SJSA1 (cell line): ENCODE measurements at regions not wholly inside any gene's neighbourhood (a gene's known extent, or its start where the extent isn't known, plus 50 kb on each side); places are given as distances from the start of the nearest gene placed in this dataset.

Source experiments
- DNase-seq, 2 experiments: peaks; one replicate each; pipeline ENCODE4 v3.0.0-alpha.2; 2015 to 2020; ENCODE audit warnings: low spot score in 2 of 2, low read depth in 1 of 2
- H3K27ac ChIP-seq: fragments of 250-450 bp; sonication (Bioruptor Pico); 2 replicates; pipeline ENCODE4 v1.5.1; 2020; ENCODE audit warnings: mild to moderate bottlenecking, moderate library complexity
- H3K27me3 ChIP-seq: fragments of 250-450 bp; sonication (Bioruptor Pico); replicated peaks from 2 replicates; pipeline ENCODE4 v1.5.1; 2020; ENCODE audit warnings: mild to moderate bottlenecking, moderate library complexity
- H3K36me3 ChIP-seq: fragments of 250-450 bp; sonication (Bioruptor Pico); 2 replicates; pipeline ENCODE4 v1.5.1; 2020; ENCODE audit warnings: mild to moderate bottlenecking
- H3K4me1 ChIP-seq: fragments of 250-450 bp; sonication (Bioruptor Pico); replicated peaks from 2 replicates; pipeline ENCODE4 v1.6.1; 2021; ENCODE audit warnings: mild to moderate bottlenecking
- H3K4me3 ChIP-seq: fragments of 250-450 bp; sonication (Bioruptor Pico); 2 replicates; pipeline ENCODE4 v1.5.1; 2020; ENCODE audit warnings: mild to moderate bottlenecking
- H3K9me3 ChIP-seq: fragments of 250-450 bp; sonication (Bioruptor Pico); replicated peaks from 2 replicates; pipeline ENCODE4 v1.5.1; 2020; ENCODE audit warnings: mild to moderate bottlenecking

DNA sequence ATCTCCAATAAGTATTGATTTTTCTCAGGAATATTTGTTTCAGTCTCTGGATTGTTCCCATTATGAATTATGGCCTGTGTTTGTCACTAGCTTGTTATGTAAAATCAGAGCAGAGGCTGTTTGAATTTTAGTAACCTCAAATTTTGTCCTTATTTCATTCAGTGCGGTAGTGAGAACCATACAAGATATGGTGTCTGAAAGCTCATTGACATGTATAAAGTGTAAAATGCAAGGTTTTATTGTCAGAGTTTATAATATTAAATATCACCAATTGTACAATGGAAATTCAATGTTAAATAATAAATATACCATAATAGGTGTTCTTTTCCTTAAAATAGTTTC is 353.3 kb upstream of the SYNCRIP start:
- Histone ChIP-seq H3K27ac (no peak overlapping the region), H3K27me3 (no peaks in the 10 kb centered on the region), H3K4me3 (no peak overlapping the region), H3K4me1 (no peaks in the 10 kb centered on the region), H3K9me3 (no peaks in the 10 kb centered on the region), H3K36me3 (no peaks in the 10 kb centered on the region)
- DNase-seq = no peak

DNA sequence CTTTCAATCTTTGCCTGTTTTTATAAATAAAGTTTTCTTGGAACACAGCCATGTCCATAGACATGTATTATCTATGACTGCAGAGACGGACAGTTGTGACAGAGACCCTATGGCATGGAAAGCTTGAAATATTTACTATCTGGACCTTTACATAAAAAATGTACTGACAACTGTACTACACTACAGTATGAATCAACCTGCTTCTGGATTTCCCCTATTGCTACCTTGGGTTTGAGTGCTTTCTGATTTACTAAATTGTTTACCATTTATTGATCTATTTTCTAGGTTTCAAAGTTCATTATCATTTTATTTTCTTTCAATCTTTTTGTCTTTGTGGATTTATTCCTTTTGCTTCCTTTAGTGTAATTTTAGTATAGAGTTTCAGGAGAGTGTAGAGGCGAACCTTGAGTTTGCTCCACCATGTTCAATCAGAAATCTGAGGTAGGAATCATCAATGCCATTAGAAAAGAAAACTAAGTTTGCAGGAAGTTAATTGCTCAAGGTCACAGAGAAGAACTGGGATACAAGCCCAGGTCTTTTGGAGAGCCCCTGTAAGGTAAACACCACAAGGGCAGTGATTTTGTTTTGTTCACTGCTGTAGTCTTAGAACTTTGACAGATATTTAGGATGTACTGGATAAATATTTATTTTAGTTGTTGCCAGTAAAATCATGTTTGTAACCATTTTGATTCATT is 352.8 kb upstream of the SYNCRIP start:
- Histone ChIP-seq H3K27me3 (no peaks in the 10 kb centered on the region), H3K4me3 (no peak overlapping the region), H3K27ac (no peak overlapping the region), H3K4me1 (no peaks in the 10 kb centered on the region), H3K36me3 (no peaks in the 10 kb centered on the region), H3K9me3 (no peaks in the 10 kb centered on the region)
- DNase-seq = no peak

DNA sequence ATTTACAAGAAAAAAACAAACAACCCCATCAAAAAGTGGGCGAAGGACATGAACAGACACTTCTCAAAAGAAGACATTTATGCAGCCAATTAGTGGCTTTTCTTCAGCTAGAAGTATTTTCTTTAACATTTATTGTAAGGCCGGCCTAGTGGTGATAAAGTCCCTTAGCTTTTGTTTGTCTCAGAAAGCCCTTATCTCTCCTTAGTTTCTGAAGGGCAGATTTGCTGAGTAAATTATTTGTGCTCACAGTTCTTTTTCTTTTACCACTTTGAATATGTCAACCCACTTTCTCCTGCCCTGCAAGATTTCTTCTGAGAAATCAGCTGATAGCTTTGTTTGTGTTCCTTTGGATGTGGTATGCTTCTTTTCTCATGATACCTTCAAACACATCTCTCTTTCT is 344.0 kb upstream of the SYNCRIP start:
- Histone ChIP-seq H3K9me3 (no peaks in the 10 kb centered on the region), H3K4me1 (no peaks in the 10 kb centered on the region), H3K4me3 (no peak overlapping the region), H3K27ac (no peak overlapping the region), H3K27me3 (no peaks in the 10 kb centered on the region), H3K36me3 (no peaks in the 10 kb centered on the region)
- no peak for DNase-seq

DNA sequence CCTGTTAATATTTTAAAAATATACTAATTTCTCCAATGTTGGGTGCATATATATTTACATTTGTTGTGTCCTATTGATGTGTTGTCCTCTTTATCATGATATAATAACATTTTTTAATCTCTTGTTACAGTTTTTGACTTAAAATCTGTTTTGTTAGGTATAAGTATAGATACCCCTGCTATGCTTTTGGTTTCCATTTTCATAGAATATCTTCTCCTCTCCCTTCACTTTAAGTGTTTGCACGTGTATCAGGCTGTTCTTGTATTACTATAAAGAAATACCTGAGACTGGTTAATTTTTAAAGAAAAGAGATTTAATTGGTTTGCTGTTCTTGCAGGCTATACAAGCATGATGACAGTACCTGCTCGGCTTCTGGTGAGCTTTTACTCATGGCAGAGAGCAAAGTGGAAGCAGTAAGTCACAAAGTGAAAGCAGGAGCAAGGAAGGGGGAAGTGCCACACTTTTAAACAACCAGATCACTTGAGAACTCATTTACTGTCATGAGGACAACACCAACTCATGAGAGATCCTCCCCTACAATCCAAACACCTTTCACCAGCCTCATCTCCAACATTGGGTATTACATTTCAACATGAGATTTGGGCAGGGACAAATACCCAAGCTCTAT is 340.5 kb upstream of the SYNCRIP start:
- Histone ChIP-seq H3K36me3 (no peaks in the 10 kb centered on the region), H3K27ac (no peak overlapping the region), H3K4me3 (no peak overlapping the region), H3K4me1 (no peaks in the 10 kb centered on the region), H3K9me3 (no peaks in the 10 kb centered on the region), H3K27me3 (no peaks in the 10 kb centered on the region)
- no peak for DNase-seq

DNA sequence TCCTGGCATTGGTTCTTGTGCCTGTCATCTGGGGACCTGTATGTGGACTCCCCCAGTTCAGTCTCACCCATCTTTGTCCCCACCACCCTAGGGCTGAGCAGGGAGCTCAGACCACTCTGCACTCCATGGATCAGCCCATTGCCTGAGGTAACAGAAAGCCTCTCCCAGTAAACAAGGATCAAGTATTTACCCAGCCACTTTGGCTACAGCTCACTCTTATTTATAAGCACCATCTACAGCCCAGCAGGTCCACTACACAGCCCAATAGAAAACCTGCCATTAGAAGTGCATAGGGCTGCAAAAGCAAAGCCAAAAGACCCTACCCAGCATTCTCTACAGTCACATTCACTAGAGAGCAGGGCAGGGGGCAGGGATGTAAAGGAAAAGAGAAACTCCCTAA is 335.0 kb upstream of the SYNCRIP start:
- H3K27ac ChIP-seq = no peak overlapping the region
- H3K9me3 ChIP-seq = no peaks in the 10 kb centered on the region
- no peak overlapping the region for H3K4me3 ChIP-seq
- H3K36me3 ChIP-seq = no peaks in the 10 kb centered on the region
- no peaks in the 10 kb centered on the region for H3K4me1 ChIP-seq
- H3K27me3 ChIP-seq = no peaks in the 10 kb centered on the region
- no peak for DNase-seq

DNA sequence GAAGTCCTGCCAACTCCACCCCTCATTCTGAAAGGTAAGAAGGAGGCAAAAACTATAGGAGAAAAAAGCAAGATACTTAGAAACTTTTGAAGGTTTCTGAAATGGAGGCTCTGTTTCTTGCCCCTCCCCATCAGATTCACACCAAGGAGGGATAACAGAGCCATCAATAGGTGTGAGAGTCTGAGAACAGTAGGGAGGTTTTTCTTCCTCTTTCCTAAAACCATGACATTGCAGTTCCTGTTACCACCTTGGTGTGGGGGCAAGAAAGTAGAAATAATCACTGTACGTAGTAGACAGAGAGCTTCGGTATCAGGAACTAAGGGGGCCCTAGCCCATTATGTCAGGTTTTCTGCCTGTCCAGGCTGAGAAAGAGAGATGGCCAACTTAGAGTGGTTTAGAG is 333.3 kb upstream of the SYNCRIP start:
- H3K9me3 ChIP-seq = no peaks in the 10 kb centered on the region
- H3K4me3 ChIP-seq = no peak overlapping the region
- H3K4me1 ChIP-seq = no peaks in the 10 kb centered on the region
- DNase-seq = no peak
- no peak overlapping the region for H3K27ac ChIP-seq
- H3K36me3 ChIP-seq = no peaks in the 10 kb centered on the region
- H3K27me3 ChIP-seq = no peaks in the 10 kb centered on the region

DNA sequence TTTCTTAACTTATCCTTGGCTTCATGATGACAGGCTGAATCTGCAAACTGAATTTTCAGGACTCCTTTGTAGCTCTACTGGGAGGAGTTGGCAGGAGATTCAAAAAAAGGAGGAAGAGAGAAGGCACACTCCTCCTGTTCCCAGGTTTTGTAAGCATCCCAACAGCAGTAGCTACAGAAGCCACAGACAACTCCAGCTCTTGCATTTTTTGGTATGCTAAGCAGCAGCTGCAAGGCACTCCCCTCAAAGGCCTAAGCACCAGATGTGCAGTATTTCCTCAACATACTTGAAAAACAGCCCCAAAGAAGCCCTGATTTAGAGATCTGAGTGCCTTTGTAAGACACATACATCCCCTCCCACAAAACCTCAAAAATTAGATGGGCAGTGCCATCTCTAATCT is 328.6 kb upstream of the SYNCRIP start:
- H3K4me3 ChIP-seq = no peak overlapping the region
- no peaks in the 10 kb centered on the region for H3K9me3 ChIP-seq
- no peaks in the 10 kb centered on the region for H3K4me1 ChIP-seq
- H3K36me3 ChIP-seq = no peaks in the 10 kb centered on the region
- no peak overlapping the region for H3K27ac ChIP-seq
- DNase-seq = no peak
- H3K27me3 ChIP-seq = no peaks in the 10 kb centered on the region; the same call in 1 of the 2 replicates

DNA sequence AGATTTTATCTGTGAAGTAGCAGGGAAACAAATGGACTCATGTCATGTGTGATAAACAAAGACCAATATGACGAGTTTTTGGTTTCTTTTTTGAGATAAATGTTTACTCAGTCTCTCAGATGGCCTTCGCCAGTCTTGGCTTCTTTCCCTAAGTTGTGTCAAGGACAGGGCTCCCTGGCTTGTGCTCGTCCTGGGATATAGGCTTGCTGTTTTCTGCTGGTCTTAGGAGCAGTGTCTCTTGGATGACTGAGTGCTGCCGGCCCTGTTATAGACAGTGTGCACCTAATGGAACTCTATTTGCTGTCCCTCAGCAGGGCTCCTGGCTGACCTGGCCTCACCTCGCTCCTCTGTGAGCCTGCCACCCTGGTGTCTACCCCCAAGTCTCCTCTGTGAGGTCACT is 324.1 kb upstream of the SYNCRIP start:
- Histone ChIP-seq H3K27me3 (no peaks in the 10 kb centered on the region; the same call in 1 of the 2 replicates), H3K4me1 (no peaks in the 10 kb centered on the region), H3K27ac (no peak overlapping the region), H3K36me3 (no peaks in the 10 kb centered on the region), H3K9me3 (no peaks in the 10 kb centered on the region), H3K4me3 (no peak overlapping the region)
- no peak for DNase-seq

DNA sequence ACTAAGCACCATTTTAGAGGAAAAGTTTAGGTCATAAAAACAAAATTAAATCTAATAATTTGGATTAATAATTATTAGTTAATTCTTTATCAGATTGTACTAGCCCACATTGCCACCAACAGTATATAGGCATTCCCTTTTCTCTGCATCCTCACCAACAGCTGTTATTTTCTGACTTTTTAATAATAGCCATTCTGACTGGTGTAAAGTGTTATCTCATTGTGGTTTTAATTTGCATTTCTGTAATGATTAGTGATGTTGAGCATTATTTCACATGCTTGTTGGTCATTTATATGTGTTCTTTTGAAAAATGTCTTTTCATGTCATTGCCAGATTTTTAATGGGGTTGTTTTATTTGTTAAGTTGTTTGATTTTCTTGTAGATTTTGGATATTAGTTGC is 319.1 kb upstream of the SYNCRIP start:
- H3K9me3 ChIP-seq = no peaks in the 10 kb centered on the region
- no peak for DNase-seq
- no peaks in the 10 kb centered on the region for H3K36me3 ChIP-seq
- no peaks in the 10 kb centered on the region for H3K4me1 ChIP-seq
- H3K4me3 ChIP-seq = no peak overlapping the region
- no peaks in the 10 kb centered on the region for H3K27me3 ChIP-seq
- no peak overlapping the region for H3K27ac ChIP-seq

DNA sequence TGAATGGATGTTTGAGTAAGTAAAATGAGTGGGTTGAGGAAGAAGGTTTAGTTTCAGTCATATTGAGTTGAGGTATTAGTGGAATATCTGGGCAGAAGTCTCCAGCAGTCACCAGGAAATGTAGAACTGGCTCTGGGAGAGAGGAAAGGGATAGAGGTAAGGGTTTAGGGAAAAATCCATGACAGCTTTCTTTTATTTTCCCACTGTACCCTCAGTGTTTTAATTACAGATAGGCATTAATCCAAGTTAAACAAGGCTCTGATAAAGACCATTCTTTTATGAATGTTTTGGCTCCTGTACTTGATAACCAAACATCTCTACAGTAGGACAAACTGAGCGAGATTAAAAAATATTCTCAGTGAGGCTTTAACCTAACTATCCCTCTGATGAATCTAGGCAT is 318.4 kb upstream of the SYNCRIP start:
- Histone ChIP-seq H3K9me3 (no peaks in the 10 kb centered on the region), H3K27ac (no peak overlapping the region), H3K27me3 (no peaks in the 10 kb centered on the region), H3K4me3 (no peak overlapping the region), H3K4me1 (no peaks in the 10 kb centered on the region), H3K36me3 (no peaks in the 10 kb centered on the region)
- DNase-seq = no peak

DNA sequence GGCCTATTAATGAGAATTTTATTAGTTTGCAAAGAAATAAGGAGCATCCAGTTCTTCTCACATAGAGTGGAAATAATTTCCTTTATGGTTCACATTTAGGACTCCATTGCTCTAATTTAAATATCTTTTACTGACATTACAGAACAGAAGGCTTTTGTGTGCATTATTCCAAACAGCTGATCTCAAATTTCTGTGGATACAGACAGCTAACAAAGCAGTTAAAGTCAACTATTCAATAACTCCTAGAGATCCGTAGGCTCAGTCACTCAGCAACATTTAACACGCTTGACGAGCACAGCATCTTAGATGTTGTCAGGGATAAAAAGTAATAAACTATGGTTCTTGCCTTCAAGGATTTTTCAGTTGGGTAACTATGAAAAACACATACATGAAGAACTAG is 305.8 kb upstream of the SYNCRIP start:
- no peak overlapping the region for H3K4me3 ChIP-seq
- no peaks in the 10 kb centered on the region for H3K9me3 ChIP-seq
- no peak overlapping the region for H3K27ac ChIP-seq
- no peaks in the 10 kb centered on the region for H3K27me3 ChIP-seq
- no peaks in the 10 kb centered on the region for H3K36me3 ChIP-seq
- no peaks in the 10 kb centered on the region for H3K4me1 ChIP-seq
- no peak for DNase-seq

DNA sequence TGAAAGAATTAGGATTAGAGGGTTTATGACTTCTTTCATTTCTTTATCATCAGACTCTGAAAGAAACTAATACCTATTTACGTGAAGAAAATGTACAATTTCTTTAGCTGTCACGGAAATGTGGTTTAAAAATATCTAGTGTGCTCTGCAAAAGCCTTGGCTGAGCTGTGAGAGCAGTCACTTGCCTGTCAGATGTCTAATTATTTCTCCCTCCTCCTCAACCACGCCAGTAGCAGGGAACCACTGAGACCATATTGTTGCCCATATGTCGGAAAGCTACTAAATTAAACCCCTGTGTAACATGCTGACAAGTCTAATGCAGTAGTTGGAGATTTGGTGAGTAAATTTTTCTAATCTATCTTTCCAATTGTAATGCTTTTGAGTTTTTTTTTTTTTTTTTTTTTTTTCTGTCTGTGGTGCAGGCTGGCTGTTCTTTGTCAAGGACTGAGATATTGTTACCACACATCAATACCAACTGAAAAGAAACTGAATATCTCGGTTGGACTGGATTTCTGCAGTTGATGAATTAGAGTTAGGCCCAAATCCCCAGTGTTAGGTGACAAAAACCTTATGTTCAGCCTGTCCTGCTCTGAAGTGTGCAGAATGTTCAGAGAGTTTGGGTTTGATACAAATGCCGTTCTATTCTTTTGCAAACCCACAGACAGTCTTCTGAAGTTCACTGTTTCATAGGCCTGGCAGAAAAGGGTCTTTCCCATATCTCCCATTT is 302.9 kb upstream of the SYNCRIP start:
- no peak for DNase-seq
- no peaks in the 10 kb centered on the region for H3K4me1 ChIP-seq
- no peak overlapping the region for H3K27ac ChIP-seq
- no peak overlapping the region for H3K4me3 ChIP-seq
- no peaks in the 10 kb centered on the region for H3K36me3 ChIP-seq
- H3K27me3 ChIP-seq = no peaks in the 10 kb centered on the region
- no peaks in the 10 kb centered on the region for H3K9me3 ChIP-seq

DNA sequence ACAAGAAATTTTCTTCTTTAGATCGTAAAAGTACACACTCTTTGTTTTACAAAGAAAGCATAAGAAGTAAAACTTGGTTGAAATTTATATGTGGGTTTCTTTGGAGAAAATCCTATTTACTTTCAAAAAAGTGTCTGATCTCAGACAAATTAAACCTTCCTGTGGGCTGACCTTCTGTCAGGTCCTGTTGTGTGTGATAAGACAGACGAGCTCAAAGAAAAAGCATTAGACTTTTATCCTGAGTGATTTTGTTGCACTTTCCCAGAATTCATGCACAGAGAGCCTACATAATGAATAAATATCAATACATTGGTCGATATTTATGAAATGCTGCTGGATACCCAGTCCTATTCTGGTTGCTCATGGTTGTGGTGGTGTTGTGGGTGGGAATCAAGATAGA is 302.1 kb upstream of the SYNCRIP start:
- H3K36me3 ChIP-seq = no peaks in the 10 kb centered on the region

DNA sequence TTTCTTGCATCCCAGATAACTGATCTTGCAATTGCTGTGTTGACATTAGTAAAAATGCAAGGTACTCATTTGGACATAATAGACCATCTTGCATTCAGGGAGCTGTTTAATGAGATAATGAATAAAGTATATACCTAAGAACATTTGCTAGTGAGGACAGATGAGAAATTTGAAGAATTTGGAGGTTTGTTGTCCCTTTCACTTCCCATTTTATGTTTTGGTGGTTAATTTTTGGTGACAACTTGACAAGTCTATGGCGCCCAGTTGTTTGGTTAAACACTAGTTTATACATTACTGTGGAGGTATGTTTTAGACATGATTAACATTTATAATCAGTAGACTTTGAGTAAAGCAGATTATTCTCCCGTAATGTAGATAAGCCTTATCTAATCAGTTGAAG is 300.2 kb upstream of the SYNCRIP start:
- H3K9me3 ChIP-seq = no peaks in the 10 kb centered on the region
- H3K4me3 ChIP-seq = no peak overlapping the region
- no peaks in the 10 kb centered on the region for H3K27me3 ChIP-seq
- no peaks in the 10 kb centered on the region for H3K4me1 ChIP-seq
- no peak overlapping the region for H3K27ac ChIP-seq
- H3K36me3 ChIP-seq = no peaks in the 10 kb centered on the region
- DNase-seq = no peak

More for the DNA sequence above, 302.1 kb upstream of the SYNCRIP start:
- Histone ChIP-seq H3K4me3 (no peak overlapping the region), H3K9me3 (no peaks in the 10 kb centered on the region), H3K4me1 (no peaks in the 10 kb centered on the region), H3K27me3 (no peaks in the 10 kb centered on the region), H3K27ac (no peak overlapping the region)
- no peak for DNase-seq
